GM12892 (cell line): ENCODE measurements at regions not wholly inside any gene's neighbourhood (a gene's known extent, or its start where the extent isn't known, plus 50 kb on each side); places are given as distances from the start of the nearest gene placed in this dataset.

ENCODE experiments used
- POLR2A ChIP-seq: IDR thresholded peaks from 2 replicates; pipeline ENCODE4 v1.6.1; 2011; ENCODE audit warnings: low read depth, low read length, control low read depth
- POLR2AphosphoS5 ChIP-seq: IDR thresholded peaks from 2 replicates; pipeline ENCODE4 v1.6.1; 2011; ENCODE audit warnings: low read depth, low read length, control low read depth
- TAF1 ChIP-seq: IDR thresholded peaks from 2 replicates; pipeline ENCODE4 v1.6.1; 2011; ENCODE audit warnings: low read depth, mild to moderate bottlenecking, control low read depth, low read length, borderline replicate concordance

- TF ChIP-seq POLR2A (no peak), TAF1 (no peak), POLR2AphosphoS5 (no peak)
Measured at GRCh38 chr7:85947767-85948166, 695.9 kb upstream of the GRM3 start.
